HG02885 (cell line): ENCODE measurements at regions not wholly inside any gene's neighbourhood (a gene's known extent, or its start where the extent isn't known, plus 50 kb on each side); places are given as distances from the start of the nearest gene placed in this dataset.
"Not testable (repeated sequence)": the region's sequence is repeated elsewhere in the genome, so short reads cannot be mapped to it uniquely, and the experiment has no call there.

ENCODE experiments used
- ATAC-seq: cut with Tn5 transposase; IDR thresholded peaks from one replicate; pipeline ENCODE4 v1.9.1; 2021; ENCODE audit warnings: mild to moderate bottlenecking; ENCODE audit not compliant: unreplicated experiment, poor library complexity

DNA sequence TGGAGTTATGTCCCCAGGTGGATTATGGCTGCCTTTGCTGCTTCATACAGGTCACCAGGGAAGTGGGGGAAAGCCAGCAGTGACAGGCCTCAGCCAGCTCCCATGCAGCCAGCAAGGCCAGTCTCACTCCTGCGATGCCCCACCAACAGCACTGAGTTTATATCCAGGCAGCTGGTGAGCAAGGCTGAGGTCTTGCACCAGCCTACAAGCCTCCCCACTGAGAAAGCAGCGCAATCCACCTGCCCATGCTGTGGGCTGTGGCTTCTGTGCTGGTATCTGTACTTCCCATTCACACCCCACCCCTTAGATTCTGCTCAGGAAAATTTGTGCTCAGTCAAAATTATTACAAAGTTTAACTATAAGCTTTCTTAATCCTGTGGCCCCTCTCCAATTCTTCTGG lies 153.5 kb downstream of the HHIP start:
- no peak for ATAC-seq

DNA sequence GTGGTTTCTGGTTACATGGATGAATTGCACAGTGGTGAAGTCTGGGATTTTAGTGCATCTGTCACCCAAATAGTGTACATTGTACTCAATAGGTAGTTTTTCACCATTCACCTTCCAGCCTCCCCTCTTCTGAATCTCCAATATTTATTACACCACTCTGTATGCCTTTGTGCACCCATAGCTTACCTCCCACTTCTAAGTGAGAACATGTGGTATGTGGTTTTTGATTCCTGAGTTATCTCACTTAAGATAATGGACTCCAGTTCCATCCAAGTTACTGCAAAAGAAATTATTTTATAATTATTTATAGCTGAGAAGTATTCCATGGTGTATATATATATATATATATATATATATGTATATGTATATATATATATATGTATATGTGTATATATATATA lies 155.8 kb downstream of the HHIP start:
- ATAC-seq = no peak

DNA sequence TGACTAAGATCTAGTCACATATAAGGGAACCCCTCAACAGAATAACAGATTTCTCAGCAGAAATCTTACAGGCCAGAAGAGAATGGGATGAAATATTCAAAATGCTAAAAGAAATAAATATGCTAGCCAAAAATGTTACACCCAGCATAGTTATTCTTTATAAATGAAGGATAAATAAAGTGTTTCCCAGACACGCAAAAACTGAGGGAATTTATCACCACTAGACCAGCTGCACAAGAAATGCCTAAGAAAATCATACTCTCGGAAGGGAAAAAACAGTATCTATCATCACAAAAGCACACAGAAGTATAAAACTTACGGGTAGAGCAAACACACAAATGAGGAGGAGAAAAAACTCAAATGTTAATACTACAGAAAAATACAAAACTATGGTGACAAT lies 162.1 kb downstream of the HHIP start:
- ATAC-seq = no peak

DNA sequence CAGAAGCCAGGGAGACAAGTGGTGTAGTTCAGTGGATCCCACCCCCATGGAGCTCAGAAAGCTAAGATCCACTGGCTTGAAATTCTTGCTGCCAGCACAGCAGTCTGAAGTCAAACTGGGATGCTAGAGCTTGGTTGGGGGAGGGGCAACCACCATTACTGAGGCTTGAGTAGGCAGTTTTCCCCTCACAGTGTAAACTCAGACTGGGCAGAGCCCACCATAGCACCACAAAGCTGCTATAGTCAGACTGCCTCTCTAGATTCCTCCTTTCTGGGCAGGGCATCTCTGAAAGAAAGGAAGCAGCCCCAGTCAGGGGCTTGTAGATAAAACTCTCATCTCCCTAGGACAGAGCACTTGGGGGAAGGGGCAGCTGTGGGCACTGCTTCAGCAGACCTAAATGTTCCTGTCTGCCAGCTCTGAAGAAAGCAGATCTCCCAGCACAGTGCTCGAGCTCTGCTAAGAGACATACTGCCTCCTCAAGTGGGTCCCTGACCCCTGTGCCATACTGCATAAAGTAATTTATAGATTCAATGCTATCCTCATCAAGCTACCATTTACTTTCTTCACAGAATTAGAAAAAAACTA lies 163.2 kb downstream of the HHIP start:
- ATAC-seq = no peak

DNA sequence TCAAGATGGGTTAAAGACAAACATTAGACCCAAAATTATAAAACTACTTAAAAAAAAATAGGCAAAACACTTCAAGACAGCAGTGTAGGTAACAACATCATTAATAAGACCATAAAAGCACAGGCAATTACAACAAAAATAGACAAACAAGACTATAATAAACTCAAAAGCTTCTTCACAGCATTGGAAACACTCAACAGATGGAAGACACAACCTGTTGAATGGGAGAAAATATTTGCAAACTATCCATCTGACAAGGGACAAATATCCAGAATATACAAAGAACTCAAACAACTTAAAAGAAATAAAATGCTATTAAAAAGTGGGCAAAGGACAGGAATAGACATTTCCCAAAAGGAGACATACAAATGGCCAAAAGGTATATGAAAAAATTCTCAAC lies 170.7 kb downstream of the HHIP start:
- no peak for ATAC-seq

DNA sequence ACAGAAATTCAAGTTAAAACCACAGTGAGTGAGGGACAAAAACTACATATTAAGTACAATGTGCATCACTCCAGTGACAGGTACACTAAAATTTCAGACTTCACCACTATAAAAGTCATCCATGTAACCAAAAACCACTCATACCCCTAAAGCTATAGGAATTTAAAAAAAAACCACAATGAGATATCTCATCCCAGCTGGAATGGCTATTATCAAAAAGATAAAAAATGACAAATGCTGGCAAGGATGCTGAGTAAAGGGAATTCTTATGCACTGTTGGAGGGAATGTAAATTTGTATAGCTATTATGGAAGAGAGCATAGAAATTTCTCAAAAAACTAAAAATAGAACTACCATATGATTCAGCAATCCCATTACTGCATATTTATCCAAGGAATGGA lies 171.1 kb downstream of the HHIP start:
- no peak for ATAC-seq

DNA sequence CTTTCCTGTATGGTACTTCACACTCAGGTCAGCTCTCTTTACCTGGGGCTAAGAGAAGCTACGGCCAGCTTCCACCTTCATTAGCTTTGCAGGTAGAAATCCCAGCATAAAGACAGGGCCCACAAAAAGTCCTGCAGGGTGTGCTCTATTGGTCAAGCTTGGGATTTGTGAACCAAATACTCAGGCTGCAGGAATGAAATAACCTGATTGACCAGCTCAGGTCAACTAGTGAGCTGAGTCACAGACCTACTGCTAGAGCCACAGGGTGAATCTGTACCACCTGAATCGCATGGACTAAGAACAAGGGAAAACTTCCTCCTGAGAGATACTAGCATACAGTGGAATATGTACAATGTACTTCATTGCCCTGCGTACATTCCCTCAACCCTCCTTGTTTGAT lies 172.2 kb downstream of the HHIP start:
- ATAC-seq = no peak

DNA sequence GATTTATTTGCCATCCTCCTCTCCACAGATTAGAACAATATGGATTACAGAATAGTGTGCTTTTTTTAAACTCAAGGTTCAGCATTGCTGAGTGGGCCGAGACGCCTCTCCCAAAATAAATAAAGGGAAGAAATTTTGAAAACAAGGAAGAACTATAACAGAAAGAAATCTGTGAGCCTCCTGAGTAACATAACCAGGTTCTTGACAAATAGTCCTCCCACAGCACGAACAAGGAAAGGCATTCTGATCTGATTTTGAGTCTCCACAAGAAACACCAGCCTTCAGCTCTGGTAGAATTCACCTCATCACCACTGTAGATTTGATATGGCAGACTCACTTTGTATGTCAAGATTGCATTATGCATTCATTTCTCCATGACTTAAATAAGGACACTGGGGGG lies 173.6 kb downstream of the HHIP start:
- no peak for ATAC-seq

DNA sequence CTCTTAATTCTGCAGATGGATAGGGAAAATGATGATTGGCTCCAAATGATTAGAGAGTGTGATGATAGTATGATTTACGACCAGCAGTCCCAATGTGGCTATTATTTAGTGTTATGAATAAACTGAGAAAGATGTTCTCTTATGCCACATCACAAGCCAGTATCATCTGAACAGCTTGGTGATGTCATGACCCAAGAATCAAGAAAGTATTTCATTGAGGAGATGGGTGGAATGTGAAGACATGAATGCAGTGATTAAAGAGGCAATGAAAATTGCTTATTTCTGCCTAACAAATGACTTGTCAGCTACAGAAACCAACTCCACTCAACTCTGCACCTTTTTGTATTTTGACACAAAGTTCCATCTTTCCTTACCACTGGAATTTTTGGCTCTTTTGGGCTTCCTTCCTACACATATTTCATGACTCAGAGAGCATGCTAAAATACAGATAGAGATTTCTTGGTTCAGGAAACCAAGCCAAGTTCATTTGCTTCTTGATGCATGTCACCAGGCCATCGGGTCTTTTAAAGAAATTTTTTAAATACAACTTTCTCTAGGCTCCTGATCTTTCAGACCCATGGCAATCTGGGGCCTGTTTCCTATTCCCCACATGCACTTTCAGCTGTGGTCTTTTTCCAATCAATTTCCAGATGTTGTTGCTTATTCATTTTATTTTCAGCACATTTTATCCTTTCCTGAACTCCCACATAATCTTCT lies 174.2 kb downstream of the HHIP start:
- no peak for ATAC-seq

DNA sequence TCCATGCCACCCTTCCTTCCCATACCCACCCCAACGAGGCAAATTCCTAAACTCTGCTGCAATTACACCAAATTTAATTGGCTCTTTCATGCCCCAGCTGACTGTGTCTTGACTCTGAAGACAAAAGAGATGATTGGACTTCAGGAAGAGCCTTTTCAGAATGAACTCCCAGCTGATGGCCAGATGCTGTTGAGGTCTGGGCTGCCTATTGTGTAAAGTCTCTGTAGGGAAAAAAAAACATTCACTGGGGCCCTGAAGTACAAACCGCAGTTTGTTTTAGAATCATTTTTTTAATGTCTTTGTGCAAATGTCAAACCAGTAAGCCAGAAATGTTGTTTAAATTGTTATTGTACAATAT lies 174.8 kb downstream of the HHIP start:
- no peak for ATAC-seq

DNA sequence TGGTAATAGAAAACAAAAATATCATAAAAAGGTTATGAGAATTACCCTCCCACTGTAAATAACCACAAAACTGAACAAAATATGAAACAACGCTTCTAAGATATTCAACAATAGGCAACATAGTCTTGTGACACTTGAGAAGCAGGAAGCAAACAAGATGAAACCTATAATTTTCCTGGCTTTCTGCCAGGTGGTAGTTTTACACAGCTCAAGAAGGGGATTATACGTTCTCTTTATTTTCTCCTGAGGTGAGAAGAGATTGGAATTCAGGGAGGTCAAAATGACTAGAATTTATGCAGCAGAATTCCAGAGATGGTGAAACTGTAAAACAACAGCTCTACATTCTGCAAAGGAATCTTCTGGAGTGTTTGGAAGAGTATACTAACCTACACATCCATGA lies 186.0 kb downstream of the HHIP start:
- ATAC-seq = no peak

DNA sequence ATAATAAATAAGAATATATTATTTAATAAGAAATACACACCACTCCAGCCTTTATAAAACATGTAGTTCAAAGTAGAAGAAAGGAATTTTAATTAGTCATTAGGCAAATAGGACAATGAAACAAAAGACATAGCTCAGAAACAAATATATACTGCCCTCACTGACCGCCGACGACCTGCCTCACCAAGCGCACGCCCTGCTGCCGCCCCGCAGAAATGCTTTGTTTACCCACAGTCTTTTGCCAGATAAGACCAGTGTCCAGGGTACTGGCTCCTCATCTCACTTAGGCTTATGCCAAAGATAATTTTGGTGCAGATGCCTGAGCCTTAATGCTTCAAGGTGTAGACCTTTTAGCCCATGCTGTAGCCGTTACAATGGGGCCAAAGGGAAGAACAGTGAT lies 199.5 kb downstream of the HHIP start:
- ATAC-seq = no peak

DNA sequence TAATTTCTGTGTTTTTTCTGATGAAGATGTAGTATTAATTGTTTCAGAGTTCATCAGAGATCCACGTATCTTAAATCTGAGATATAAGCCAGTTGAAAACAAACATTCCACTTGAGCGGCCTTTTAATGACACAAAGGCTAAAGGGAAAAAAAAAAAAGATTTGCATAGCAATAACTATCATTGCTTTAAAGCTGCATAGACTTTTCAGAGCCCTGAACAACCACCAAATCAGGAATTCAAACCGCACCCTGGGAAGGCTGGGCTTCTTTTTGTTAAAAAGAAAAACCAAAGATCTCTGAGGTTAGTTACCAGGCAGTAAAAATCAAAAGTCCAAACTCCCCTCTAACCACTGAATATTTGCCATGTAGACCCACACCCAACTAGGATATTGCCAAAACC lies 206.0 kb downstream of the HHIP start:
- no peak for ATAC-seq

DNA sequence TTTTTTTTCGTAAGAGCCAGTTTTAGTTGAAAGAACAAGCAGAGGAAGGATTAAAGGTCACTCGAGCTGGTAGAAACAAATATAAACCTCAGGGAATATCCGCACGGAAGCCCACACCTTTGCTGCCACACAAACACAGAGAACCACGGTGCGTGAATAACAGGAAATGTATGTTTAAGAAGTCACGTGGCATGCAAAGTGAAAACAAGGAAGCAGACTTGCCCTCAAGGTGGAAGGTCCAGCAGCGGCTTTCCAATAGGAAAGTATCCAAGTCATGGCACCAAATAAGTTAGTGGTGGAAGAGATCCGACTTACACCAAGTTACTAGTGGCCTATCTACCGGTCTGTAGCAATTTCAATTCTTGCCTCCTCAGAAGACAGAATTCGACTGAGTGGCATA lies 215.5 kb downstream of the HHIP start:
- ATAC-seq = no peak

DNA sequence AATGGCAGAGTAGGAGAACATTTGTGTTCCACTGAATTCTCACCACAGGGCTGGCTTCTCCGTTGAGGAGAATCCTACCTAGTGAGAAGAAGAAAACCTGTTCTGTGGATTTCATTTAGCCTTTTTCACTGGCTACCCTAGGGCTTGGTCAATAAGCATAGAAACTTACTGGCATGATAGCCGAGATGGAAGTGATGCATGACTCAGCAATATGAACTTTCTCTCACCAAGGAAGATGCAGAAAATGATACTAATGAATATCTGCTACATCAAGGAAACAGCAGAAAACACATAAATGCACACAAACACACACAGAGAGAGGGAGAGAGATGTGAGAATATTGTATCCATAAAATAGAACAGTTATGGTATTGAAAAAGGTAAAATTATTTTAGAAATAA lies 216.3 kb downstream of the HHIP start:
- no peak for ATAC-seq

DNA sequence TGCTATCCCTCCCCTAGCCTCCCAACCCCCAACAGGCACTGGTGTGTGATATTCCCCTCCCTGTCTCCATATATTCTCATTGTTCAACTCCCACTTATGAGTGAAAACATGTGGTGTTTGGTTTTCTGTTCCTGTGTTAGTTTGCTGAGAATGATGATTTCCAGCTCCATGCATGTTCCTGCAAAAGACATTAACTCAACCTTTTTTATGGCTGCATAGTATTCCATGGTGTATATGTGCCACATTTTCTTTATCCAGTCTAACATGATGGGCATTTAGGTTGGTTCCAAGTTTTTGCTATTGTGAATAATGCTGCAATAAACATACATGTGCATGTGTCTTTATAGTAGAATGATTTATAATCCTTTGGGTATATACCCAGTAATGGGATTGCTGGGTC lies 218.9 kb downstream of the HHIP start:
- ATAC-seq = not testable (repeated sequence)

DNA sequence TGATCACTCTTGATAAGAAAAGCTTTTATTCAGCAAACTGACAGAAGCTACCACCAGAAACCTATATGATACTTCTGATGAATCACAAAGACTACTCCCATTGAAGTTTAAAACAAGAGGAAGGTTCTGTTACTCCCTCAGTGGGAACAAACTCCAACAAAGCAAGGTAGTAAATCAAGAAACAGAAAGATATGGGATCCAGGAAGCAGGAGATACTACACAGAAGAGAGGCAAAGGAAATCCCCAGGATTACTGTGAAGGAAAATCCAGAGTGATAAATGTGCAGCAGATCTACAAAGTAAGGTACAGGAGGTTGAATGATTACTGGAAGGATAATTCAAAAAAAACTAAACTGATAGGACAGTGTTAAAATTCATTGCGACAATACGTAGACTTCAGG lies 222.4 kb downstream of the HHIP start:
- no peak for ATAC-seq

DNA sequence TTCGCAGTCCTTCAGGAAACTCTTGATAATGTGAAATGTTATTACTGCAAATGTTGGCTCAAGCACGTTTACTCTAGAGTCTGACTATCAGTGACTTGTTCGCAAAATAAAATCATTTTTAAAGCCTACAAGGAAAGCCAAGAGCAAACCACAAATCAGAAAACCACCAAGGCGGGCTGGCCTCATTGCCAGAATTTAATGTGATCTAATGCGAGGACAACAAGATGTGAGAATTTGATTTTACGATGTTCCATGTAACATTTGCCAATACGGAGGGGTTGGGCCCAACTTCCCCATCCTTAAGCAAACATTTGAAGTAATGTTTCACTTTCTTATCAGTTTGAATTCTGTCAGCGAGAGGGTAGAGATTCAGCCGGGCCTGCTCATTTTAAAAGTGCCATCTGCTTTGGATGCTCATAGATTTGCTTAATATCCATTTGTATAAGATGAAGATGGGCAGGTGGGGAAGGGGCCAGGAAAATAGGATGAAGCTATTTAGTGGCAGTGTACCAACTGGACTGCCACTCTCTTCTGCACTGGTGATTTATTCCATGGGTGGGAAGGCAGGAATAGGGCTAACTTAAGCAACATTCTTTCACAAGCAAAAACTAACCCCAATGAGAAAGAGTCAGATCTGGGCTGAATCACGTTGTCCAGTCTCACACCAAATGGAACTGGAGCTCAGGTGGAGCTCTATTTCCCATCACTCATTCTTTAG lies 225.3 kb downstream of the ANAPC10 start:
- ATAC-seq = no peak

DNA sequence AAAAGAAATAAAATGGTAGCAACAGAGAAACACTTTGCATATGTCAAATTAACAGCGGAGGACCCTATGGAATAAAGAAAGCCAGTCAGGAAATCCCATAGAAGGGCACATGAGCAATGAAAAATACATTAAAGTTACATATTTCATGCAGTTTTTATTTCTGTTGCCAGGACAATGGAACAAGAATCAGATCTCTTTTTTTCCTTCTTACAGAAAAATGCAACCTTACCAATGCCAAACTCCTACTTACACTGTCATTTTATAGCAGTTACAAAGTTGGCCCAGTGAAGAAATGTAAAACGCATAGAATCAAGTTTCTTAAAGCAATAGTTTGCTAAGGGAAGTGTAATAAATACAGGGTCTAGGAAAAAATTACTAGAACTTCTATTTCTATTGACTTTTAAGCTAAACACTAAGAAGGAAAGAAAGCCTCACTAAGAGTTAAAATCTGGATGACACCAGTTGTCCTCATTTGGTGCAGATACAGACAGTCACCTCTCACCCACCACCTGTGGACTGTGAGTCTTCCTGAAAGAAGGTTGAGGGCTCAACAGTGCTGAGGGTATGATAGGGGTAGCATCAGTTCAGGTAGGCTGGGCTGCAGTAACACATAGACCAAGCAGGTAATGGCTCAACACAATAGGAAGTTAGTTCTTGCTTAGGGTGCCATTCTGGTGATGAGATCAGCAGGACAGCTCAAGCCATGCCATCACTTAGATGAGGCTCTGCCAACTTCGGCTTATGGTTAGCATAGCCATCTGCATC lies 224.6 kb downstream of the ANAPC10 start:
- ATAC-seq = no peak

DNA sequence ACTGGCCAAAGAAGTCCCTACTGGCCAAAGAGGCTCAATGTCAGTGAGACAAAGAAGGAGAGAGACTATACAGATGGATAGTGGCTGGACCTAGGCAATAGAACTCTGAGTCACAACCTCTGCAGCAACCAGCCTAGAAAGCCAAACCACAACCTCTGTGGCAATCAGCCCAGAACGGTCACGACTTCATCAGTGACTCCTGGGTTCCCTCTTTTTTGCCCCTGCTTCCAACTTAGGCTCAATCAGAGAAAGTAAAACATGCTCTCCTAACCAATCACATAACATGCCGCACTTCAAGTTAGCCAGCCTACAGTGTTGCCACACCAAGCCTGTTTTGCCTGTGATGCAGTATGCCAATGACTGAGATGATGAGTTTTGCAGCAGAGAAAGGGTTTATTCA lies 203.4 kb downstream of the ANAPC10 start:
- ATAC-seq = no peak

DNA sequence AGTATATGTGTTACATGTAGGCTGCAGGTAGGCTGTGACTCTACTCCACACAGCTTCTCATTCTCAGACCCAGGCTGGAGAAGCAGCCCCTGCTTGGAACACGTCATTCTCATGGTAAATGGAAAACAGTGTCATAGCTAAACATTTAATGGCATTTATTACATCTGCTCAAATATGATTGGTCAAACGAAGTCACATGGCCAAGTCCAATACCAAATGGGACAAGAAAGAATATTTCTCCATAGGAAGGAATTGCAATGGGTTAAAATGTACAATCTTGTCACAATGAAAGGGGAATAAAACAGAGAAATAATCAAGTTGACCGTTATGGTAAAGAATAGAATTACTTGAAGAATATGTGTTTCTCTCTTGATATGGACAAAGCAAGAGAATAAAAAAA lies 198.6 kb downstream of the ANAPC10 start:
- ATAC-seq = no peak
